ENCODE measurements at regions not wholly inside any gene's neighbourhood (a gene's known extent, or its start where the extent isn't known, plus 50 kb on each side); places are given as distances from the start of the nearest gene placed in this dataset.

GRCh38 chr9:32706725-32707100 lies 71.2 kb upstream of the TAF1L start:
- H3K27ac Mint-ChIP-seq: no peak overlapping the region
- H3K27me3 Mint-ChIP-seq (ENCODE audit: insufficient read depth): peaks cover 11% of the 10 kb centered on the region
- H3K4me3 ChIP-seq (ENCODE audit: low read length): no peak overlapping the region
- no peak for DNase-seq
- H3K36me3 ChIP-seq (ENCODE audit: control insufficient read depth, insufficient read depth, low read length): no peaks in the 10 kb centered on the region
- H3K4me3 Mint-ChIP-seq: no peak overlapping the region
- H3K9me3 Mint-ChIP-seq: peaks cover 11% of the 10 kb centered on the region
- peaks cover 4% of the 10 kb centered on the region for H3K4me1 ChIP-seq (ENCODE audit: control insufficient read depth, insufficient read depth, low read length)
- H3K9me3 ChIP-seq (ENCODE audit: control insufficient read depth, low read length): no peaks in the 10 kb centered on the region
- TF ChIP-seq CTCF (conservative IDR thresholded peaks at IDR 0.05): no peak
- H3K27me3 ChIP-seq (ENCODE audit: control insufficient read depth, insufficient read depth, low read length, poor library complexity, severe bottlenecking): no peaks in the 10 kb centered on the region
- H3K27ac ChIP-seq (ENCODE audit: low read depth, low read length): no peak overlapping the region
- no peaks in the 10 kb centered on the region for H3K36me3 Mint-ChIP-seq (ENCODE audit: low read depth)
- H3K9ac ChIP-seq (ENCODE audit: extremely low read depth, low read length, poor library complexity, severe bottlenecking): no peak overlapping the region
- H3K4me1 Mint-ChIP-seq: peaks cover 8% of the 10 kb centered on the region
- WGBS, 2 experiments (ENCODE audit: insufficient coverage in 1 of 2, insufficient read length in 1 of 2): 94 to 100% methylated on average over 4 to 5 of the region's 5 CpGs

- no peak overlapping the region for H3K4me3 Mint-ChIP-seq
- DNase-seq: no peak
- no peaks in the 10 kb centered on the region for H3K36me3 Mint-ChIP-seq (ENCODE audit: low read depth)
- TF ChIP-seq CTCF (conservative IDR thresholded peaks at IDR 0.05): no peak
- no peaks in the 10 kb centered on the region for H3K36me3 ChIP-seq (ENCODE audit: control insufficient read depth, insufficient read depth, low read length)
- WGBS, 2 experiments (ENCODE audit: insufficient coverage in 1 of 2, insufficient read length in 1 of 2): 95 to 98% methylated on average over 4 to 5 of the region's 5 CpGs
- H3K4me1 ChIP-seq (ENCODE audit: control insufficient read depth, insufficient read depth, low read length): peaks cover 4% of the 10 kb centered on the region
- no peak overlapping the region for H3K9ac ChIP-seq (ENCODE audit: extremely low read depth, low read length, poor library complexity, severe bottlenecking)
- H3K27me3 Mint-ChIP-seq (ENCODE audit: insufficient read depth): peaks cover 6% of the 10 kb centered on the region
- H3K9me3 Mint-ChIP-seq: peaks cover 11% of the 10 kb centered on the region
- H3K27ac Mint-ChIP-seq: no peak overlapping the region
- peaks cover 8% of the 10 kb centered on the region for H3K4me1 Mint-ChIP-seq
- no peaks in the 10 kb centered on the region for H3K27me3 ChIP-seq (ENCODE audit: control insufficient read depth, insufficient read depth, low read length, poor library complexity, severe bottlenecking)
- H3K9me3 ChIP-seq (ENCODE audit: control insufficient read depth, low read length): no peaks in the 10 kb centered on the region
- no peak overlapping the region for H3K27ac ChIP-seq (ENCODE audit: low read depth, low read length)
- no peak overlapping the region for H3K4me3 ChIP-seq (ENCODE audit: low read length)
Measured at GRCh38 chr9:32707326-32707725, 71.9 kb upstream of the TAF1L start.

GRCh38 chr9:32708480-32709150 lies 73.1 kb upstream of the TAF1L start:
- Mint-ChIP-seq H3K36me3 (ENCODE audit: low read depth) (no peaks in the 10 kb centered on the region), H3K27ac (no peak overlapping the region), H3K27me3 (ENCODE audit: insufficient read depth) (peaks cover under 1% of the 10 kb centered on the region), H3K9me3 (peaks cover 13% of the 10 kb centered on the region), H3K4me3 (no peak overlapping the region), H3K4me1 (peaks cover 8% of the 10 kb centered on the region)
- Histone ChIP-seq H3K9me3 (ENCODE audit: control insufficient read depth, low read length) (no peaks in the 10 kb centered on the region), H3K4me1 (ENCODE audit: control insufficient read depth, insufficient read depth, low read length) (peaks cover 4% of the 10 kb centered on the region), H3K27ac (ENCODE audit: low read depth, low read length) (no peak overlapping the region), H3K36me3 (ENCODE audit: control insufficient read depth, insufficient read depth, low read length) (no peaks in the 10 kb centered on the region), H3K4me3 (ENCODE audit: low read length) (no peak overlapping the region), H3K9ac (ENCODE audit: extremely low read depth, low read length, poor library complexity, severe bottlenecking) (no peak overlapping the region), H3K27me3 (ENCODE audit: control insufficient read depth, insufficient read depth, low read length, poor library complexity, severe bottlenecking) (no peaks in the 10 kb centered on the region)
- no peak for DNase-seq
- 65% methylated on average over 3 of the region's 3 CpGs; no CpG with 5 or more reads in 1 of the 2 experiments for WGBS, 2 experiments (ENCODE audit: insufficient coverage in 1 of 2, insufficient read length in 1 of 2)
- TF ChIP-seq CTCF (conservative IDR thresholded peaks at IDR 0.05): no peak

All from endodermal cell (in vitro differentiated cells).